ENCODE measurements at regions not wholly inside any gene's neighbourhood (a gene's known extent, or its start where the extent isn't known, plus 50 kb on each side); places are given as distances from the start of the nearest gene placed in this dataset.
"Not testable (repeated sequence)": the region's sequence is repeated elsewhere in the genome, so short reads cannot be mapped to it uniquely, and the experiment has no call there.

DNA sequence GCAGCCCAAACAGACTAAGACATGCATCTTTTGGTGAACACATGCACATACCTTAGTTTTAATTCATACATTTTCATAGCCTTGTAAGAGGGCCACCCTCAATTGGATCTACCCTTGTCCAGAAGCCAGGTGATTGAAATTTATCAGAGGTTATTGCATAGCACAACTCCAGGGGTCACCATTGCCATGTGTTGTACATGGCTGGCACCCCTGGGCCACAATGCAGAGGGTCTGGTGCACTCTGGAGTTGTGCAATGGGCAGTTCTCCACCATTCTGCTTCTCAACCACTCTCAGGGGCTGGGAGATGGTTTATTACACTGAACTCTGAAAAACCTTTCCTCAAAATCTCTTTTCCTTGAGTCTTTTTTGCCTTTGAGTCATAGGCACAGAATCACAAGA is 184.4 kb upstream of the CXorf66 start:
- H3K36me3 Mint-ChIP-seq, result no peaks in the 10 kb centered on the region
- H3K27ac ChIP-seq (ENCODE audit: low read length), result no peak overlapping the region
- no peaks in the 10 kb centered on the region for H3K9me3 ChIP-seq (ENCODE audit: control insufficient read depth, insufficient read depth, low read length)
- H3K4me1 Mint-ChIP-seq, result no peaks in the 10 kb centered on the region
- no peaks in the 10 kb centered on the region for H3K27me3 ChIP-seq (ENCODE audit: control insufficient read depth, insufficient read depth, low read length)
- no peak overlapping the region for H3K4me3 Mint-ChIP-seq
- ATAC-seq (no peak), DNase-seq (no peak)
- H3K27ac Mint-ChIP-seq, result no peak overlapping the region
- H3K4me1 ChIP-seq (ENCODE audit: control insufficient read depth, insufficient read depth, low read length), result no peaks in the 10 kb centered on the region
- no peak overlapping the region for H3K4me3 ChIP-seq (ENCODE audit: low read length)
- no peaks in the 10 kb centered on the region for H3K9me3 Mint-ChIP-seq
- intact Hi-C loops (cut with micrococcal nuclease), result no loop called here
- H3K27me3 Mint-ChIP-seq (ENCODE audit: low read depth in 2 of 2), result peaks cover 0 to 14% of the 10 kb centered on the region in 2 donors
- H3K36me3 ChIP-seq (ENCODE audit: control insufficient read depth, insufficient read depth, low read length), result no peaks in the 10 kb centered on the region
- TF ChIP-seq, protein P1, sequence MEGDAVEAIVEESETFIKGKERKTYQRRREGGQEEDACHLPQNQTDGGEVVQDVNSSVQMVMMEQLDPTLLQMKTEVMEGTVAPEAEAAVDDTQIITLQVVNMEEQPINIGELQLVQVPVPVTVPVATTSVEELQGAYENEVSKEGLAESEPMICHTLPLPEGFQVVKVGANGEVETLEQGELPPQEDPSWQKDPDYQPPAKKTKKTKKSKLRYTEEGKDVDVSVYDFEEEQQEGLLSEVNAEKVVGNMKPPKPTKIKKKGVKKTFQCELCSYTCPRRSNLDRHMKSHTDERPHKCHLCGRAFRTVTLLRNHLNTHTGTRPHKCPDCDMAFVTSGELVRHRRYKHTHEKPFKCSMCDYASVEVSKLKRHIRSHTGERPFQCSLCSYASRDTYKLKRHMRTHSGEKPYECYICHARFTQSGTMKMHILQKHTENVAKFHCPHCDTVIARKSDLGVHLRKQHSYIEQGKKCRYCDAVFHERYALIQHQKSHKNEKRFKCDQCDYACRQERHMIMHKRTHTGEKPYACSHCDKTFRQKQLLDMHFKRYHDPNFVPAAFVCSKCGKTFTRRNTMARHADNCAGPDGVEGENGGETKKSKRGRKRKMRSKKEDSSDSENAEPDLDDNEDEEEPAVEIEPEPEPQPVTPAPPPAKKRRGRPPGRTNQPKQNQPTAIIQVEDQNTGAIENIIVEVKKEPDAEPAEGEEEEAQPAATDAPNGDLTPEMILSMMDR (IDR thresholded peaks at IDR 0.05), result no peak

DNA sequence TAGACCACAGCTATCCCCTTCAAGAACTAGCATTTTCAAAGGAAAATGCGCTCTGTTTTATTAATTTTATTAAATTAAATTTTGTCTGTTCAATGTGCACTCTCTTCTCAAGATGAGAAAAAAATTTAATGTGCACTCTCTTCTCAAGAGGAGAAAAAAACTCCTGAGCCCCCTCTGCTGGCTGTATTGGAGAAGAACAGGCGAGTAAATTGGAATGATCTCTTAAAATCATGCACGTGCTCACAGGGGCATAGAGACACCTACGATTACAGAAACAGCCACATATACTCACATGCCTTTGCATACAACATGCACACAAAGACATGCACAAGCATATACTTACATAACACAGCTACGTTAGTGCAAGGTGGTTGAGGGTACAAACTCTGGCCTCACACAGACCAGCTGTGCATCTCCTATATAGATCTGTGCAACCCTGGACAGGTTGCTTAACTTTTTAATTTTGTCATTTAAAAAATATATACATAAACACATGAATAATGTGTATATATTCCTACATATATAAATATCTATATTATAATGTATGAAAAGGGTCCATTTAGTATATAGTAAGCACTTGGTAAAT is 176.2 kb upstream of the CXorf66 start:
- Histone ChIP-seq H3K9me3 (ENCODE audit: control insufficient read depth, insufficient read depth, low read length) (no peaks in the 10 kb centered on the region), H3K4me1 (ENCODE audit: control insufficient read depth, insufficient read depth, low read length) (no peaks in the 10 kb centered on the region), H3K27me3 (ENCODE audit: control insufficient read depth, insufficient read depth, low read length) (no peaks in the 10 kb centered on the region), H3K27ac (ENCODE audit: low read length) (no peak overlapping the region), H3K4me3 (ENCODE audit: low read length) (no peak overlapping the region), H3K36me3 (ENCODE audit: control insufficient read depth, insufficient read depth, low read length) (no peaks in the 10 kb centered on the region)
- TF ChIP-seq, protein P1 (IDR thresholded peaks at IDR 0.05), result peak; percentile 31
- Mint-ChIP-seq H3K27me3 (ENCODE audit: low read depth in 2 of 2) (no peaks in the 10 kb centered on the region), H3K27ac (no peak overlapping the region), H3K4me3 (no peak overlapping the region), H3K4me1 (no peaks in the 10 kb centered on the region), H3K36me3 (no peaks in the 10 kb centered on the region), H3K9me3 (no peaks in the 10 kb centered on the region)
- 0% methylated on average over 3 of the region's 5 CpGs for WGBS (ENCODE audit: insufficient coverage)
- peak in 1 of 3 donors; percentile 65 for ATAC-seq
- peak in 1 of 2 donors; percentile 35 for DNase-seq
- intact Hi-C loops (cut with micrococcal nuclease), result loop anchor here (5.0 kb wide), 1 partner anchor 84 kb away; no protein-coding TSS in a partner anchor

DNA sequence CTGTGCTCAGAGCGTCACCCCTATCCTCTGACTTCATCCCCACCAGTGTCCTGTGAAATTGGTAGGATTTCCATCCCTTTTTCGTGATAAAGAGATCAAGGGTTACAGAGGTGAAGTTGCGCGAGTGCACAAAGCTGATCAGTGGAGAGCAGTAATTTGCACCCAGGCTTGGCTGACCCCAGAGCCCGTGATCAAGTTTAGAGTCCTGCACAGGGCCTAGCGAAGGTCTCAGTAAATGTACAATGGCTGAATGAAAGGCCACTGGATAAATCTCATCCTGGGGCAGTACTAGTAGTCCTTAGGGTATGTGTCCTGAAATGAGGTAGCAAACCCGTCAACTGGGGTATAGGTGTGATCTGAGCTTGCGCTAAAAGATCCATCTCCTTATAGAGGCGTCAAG is 173.2 kb upstream of the CXorf66 start:
- H3K36me3 ChIP-seq (ENCODE audit: control insufficient read depth, insufficient read depth, low read length); H3K27ac Mint-ChIP-seq; H3K4me1 ChIP-seq (ENCODE audit: control insufficient read depth, insufficient read depth, low read length); intact Hi-C loops (cut with micrococcal nuclease); H3K4me3 ChIP-seq (ENCODE audit: low read length); H3K9me3 Mint-ChIP-seq; H3K27ac ChIP-seq (ENCODE audit: low read length); H3K27me3 ChIP-seq (ENCODE audit: control insufficient read depth, insufficient read depth, low read length); ATAC-seq; DNase-seq; H3K36me3 Mint-ChIP-seq; H3K4me1 Mint-ChIP-seq; H3K9me3 ChIP-seq (ENCODE audit: control insufficient read depth, insufficient read depth, low read length); H3K4me3 Mint-ChIP-seq: not testable (repeated sequence)
- H3K27me3 Mint-ChIP-seq (ENCODE audit: low read depth in 2 of 2), result peaks cover 0 to 12% of the 10 kb centered on the region in 2 donors
- 92% methylated on average over 9 of the region's 9 CpGs for WGBS (ENCODE audit: insufficient coverage)

DNA sequence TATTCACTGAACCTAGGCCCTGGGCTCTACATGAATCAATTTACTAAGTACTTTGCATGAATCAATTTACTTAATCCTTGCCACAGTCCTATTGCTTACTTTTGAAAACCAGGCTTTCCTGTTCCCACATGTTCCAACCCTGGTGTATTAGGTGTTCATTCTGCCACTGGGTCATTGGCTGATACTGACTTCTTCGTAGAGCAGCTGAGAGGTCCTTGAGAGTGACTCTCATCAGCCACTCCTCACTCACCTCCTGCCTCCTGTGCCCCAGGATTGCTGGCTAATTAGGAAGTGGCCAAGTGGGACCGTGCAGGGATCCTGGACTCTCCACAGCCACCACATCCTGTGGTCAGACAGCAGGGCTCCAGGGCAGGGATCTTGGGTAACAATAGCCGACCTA is 172.7 kb upstream of the CXorf66 start:
- H3K4me1 Mint-ChIP-seq; ATAC-seq; H3K36me3 ChIP-seq (ENCODE audit: control insufficient read depth, insufficient read depth, low read length); DNase-seq; H3K4me3 ChIP-seq (ENCODE audit: low read length); H3K4me3 Mint-ChIP-seq; H3K36me3 Mint-ChIP-seq; H3K27ac ChIP-seq (ENCODE audit: low read length); H3K9me3 ChIP-seq (ENCODE audit: control insufficient read depth, insufficient read depth, low read length); intact Hi-C loops (cut with micrococcal nuclease); H3K27me3 ChIP-seq (ENCODE audit: control insufficient read depth, insufficient read depth, low read length); H3K9me3 Mint-ChIP-seq; H3K27ac Mint-ChIP-seq; H3K4me1 ChIP-seq (ENCODE audit: control insufficient read depth, insufficient read depth, low read length): not testable (repeated sequence)
- no CpG with 5 or more reads among the region's 3 CpGs for WGBS (ENCODE audit: insufficient coverage)
- H3K27me3 Mint-ChIP-seq (ENCODE audit: low read depth in 2 of 2), result peaks cover 0 to 12% of the 10 kb centered on the region in 2 donors
